ENCODE measurements at regions not wholly inside any gene's neighbourhood (a gene's known extent, or its start where the extent isn't known, plus 50 kb on each side); places are given as distances from the start of the nearest gene placed in this dataset.
"Not testable (repeated sequence)": the region's sequence is repeated elsewhere in the genome, so short reads cannot be mapped to it uniquely, and the experiment has no call there.

GRCh38 chr1:73771396-73771795 is 426.6 kb downstream of the LRRIQ3 start:
- DNase-seq (ENCODE audit: low read depth) = no peak

GRCh38 chr1:73770109-73770905 is 427.7 kb downstream of the LRRIQ3 start:
- DNase-seq (ENCODE audit: low read depth) = no peak

GRCh38 chr1:73766786-73767348 is 431.1 kb downstream of the LRRIQ3 start:
- DNase-seq (ENCODE audit: low read depth) = no peak

GRCh38 chr1:73765551-73766233 is 432.3 kb downstream of the LRRIQ3 start:
- DNase-seq (ENCODE audit: low read depth) = no peak

GRCh38 chr1:73761559-73761958 is 436.4 kb downstream of the LRRIQ3 start:
- DNase-seq (ENCODE audit: low read depth) = no peak

GRCh38 chr1:73759011-73759410 is 439.0 kb downstream of the LRRIQ3 start:
- no peak for DNase-seq (ENCODE audit: low read depth)

- DNase-seq (ENCODE audit: low read depth) = no peak
Observed at GRCh38 chr1:73756817-73757216, 441.2 kb downstream of the LRRIQ3 start.

- DNase-seq (ENCODE audit: low read depth) = no peak
Observed at GRCh38 chr1:73755649-73756048, 442.3 kb downstream of the LRRIQ3 start.

- DNase-seq (ENCODE audit: low read depth) = no peak
Observed at GRCh38 chr1:73749996-73750395, 448.0 kb downstream of the LRRIQ3 start.

GRCh38 chr1:73744985-73745384 is 453.0 kb downstream of the LRRIQ3 start:
- no peak for DNase-seq (ENCODE audit: low read depth)

GRCh38 chr1:73736125-73736524 is 461.9 kb downstream of the LRRIQ3 start:
- DNase-seq (ENCODE audit: low read depth) = no peak

- DNase-seq (ENCODE audit: low read depth) = no peak
Observed at GRCh38 chr1:73727036-73727435, 470.9 kb downstream of the LRRIQ3 start.

GRCh38 chr1:73722055-73722454 is 475.9 kb downstream of the LRRIQ3 start:
- DNase-seq (ENCODE audit: low read depth) = no peak

- DNase-seq (ENCODE audit: low read depth) = no peak
Observed at GRCh38 chr1:73717976-73718375, 480.0 kb downstream of the LRRIQ3 start.

- DNase-seq (ENCODE audit: low read depth) = no peak
Observed at GRCh38 chr1:73711089-73711488, 486.9 kb downstream of the LRRIQ3 start.

GRCh38 chr1:73701826-73702225 is 496.1 kb downstream of the LRRIQ3 start:
- DNase-seq (ENCODE audit: low read depth) = no peak

- DNase-seq (ENCODE audit: low read depth) = no peak
Observed at GRCh38 chr1:73676186-73676585, 521.8 kb downstream of the LRRIQ3 start.

- peak; percentile 4 for DNase-seq (ENCODE audit: low read depth)
Observed at GRCh38 chr1:73674945-73675561, 522.9 kb downstream of the LRRIQ3 start.

- peak; percentile 2 for DNase-seq (ENCODE audit: low read depth)
Observed at GRCh38 chr1:73673971-73674370, 524.0 kb downstream of the LRRIQ3 start.

GRCh38 chr1:73671530-73671929 is 526.4 kb downstream of the LRRIQ3 start:
- DNase-seq (ENCODE audit: low read depth) = no peak

- not testable (repeated sequence) for DNase-seq (ENCODE audit: low read depth)
Observed at GRCh38 chr1:73667959-73668358, 530.0 kb downstream of the LRRIQ3 start.

GRCh38 chr1:73662526-73662925 is 535.5 kb downstream of the LRRIQ3 start:
- no peak for DNase-seq (ENCODE audit: low read depth)
